Lung microvascular endothelial cell (primary cell): ENCODE measurements at regions not wholly inside any gene's neighbourhood (a gene's known extent, or its start where the extent isn't known, plus 50 kb on each side); places are given as distances from the start of the nearest gene placed in this dataset.

Experiments
- DNase-seq, 2 donors: peaks; one replicate each; pipeline versions ENCODE4 v3.0.0 to v3.0.0-alpha.2; 2010; ENCODE audit warnings: low read depth in 2 of 2

DNA sequence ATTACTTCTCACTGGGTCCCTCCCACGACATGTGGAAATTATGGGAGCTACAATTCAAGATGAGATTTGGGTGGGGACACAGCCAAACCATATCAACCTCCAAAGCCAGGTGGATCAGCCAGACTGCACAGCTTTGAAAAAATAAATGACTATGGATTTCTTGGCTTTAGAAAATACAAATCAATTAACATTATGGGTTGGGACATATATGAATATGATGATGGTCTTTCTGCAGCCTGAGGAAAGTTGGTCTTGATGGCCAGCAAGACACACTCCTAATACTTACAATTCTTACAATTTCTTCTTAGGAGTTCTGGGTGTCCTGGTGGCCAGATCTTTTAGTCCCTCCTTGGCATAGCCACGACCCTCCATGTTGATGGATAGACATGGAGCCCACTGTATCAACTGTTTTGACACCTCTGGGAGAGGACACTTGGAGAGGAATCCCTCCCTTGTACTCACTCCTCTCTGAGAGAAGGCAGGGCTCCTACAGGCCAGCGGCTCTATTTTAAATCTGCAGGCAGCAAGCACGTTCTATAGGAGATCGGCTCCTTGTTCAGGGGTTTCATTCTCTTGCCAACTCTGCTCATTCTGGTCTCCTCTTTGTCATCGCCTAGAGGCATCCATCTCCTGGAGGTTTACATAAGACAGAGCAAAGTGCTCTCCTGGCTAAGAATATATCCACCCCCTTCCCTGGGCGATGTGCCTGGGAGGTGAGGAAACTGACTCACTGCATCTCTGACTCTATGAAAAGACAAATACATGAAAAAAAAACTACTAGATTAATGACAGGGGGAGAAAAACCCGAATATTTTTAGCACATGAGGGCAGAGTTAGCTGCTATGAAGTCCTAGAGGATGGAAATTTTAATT lies 145.9 kb downstream of the CARTPT start:
- peak in 1 of 2 donors; percentile 58 for DNase-seq

- DNase-seq: no peak
These were observed 146.7 kb downstream of the CARTPT start for GRCh38 chr5:71865665-71866320.

GRCh38 chr5:71872311-71872864 lies 153.3 kb downstream of the CARTPT start:
- DNase-seq: peak in 1 of 2 donors; percentile 14

- no peak for DNase-seq
These were observed 154.1 kb downstream of the CARTPT start for GRCh38 chr5:71873191-71873591.

DNA sequence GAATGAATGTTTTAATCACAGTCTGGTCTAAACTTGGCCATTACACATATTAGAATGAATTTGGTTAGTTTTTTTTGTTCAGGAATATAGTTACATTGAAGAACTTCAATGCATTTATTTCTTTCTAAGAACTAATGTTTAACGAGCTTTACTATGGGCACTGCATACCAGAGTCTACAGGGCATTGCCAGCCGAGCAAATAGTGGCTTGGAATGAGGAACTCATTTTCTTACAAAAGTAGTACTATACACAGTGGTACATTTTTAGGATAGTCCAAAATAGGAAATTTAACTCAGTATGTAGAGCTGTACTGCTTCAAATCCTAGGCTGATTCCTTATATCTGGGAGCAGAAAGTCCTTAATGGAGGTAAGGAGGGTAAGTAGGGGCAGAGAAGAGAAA lies 155.4 kb downstream of the CARTPT start:
- DNase-seq: no peak

- no peak for DNase-seq
These were observed 158.4 kb downstream of the CARTPT start for GRCh38 chr5:71877511-71877910.

DNA sequence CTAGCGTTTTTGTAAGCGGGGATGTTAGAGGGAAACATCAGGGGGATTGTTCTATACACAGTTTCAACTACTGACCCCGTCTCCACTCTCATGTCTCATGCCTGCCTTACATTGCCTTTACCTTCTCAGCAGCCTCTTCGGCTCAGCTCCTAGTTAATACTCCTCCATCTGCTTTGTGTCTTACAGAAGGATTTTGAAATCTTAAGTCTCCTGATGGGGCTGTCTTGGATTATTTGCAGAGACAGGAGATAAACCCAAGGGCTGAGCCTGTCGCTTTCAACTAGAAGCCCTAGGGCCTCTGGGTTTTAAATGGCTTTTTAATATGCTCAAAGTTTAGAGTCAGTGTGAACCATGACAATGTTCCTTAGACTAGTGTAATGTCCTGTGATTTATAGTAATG lies 161.5 kb downstream of the CARTPT start:
- DNase-seq: no peak

DNA sequence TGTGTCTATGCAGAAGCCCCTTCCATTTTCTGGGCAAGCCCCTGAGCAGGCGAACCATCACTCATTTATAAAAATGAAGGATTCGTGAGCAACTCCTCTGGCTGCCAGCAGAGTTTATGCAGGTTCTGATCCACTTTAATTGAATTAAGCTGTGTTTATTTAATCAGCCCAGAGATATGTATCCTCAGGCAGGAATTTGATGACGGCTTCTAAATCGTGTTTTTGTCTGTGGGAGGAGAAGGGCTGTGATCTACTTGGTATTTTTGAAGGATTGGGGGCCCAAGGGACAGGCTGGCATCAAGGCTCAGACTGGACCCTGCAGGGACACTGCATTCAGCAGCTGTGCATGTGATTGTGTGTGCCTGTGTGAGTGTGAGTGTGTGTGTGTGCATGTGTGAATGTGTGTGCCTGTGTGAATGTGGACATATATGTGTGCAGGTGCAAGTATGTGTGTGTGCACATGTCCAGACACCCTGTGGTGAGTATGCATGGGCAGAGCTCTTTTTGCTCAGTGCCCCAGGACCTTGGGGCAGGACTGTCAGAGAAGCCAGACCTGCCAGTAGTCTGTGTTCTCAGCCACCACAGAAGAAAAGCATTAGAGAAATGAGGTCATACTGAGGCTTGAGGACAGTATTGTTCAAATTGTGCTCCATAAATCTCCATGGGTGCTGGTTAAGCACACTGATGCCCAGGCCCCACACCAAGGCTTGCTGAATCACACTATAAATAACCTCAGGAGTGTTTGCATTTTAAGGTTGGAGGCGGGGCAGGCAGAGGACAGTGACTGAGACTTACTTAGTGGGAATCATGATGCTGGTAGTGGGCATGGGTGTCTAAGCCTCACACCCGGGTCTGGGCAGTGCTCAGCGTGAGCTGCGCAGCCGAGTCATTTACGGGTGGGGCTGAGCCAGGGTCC lies 164.0 kb downstream of the CARTPT start:
- no peak for DNase-seq

DNA sequence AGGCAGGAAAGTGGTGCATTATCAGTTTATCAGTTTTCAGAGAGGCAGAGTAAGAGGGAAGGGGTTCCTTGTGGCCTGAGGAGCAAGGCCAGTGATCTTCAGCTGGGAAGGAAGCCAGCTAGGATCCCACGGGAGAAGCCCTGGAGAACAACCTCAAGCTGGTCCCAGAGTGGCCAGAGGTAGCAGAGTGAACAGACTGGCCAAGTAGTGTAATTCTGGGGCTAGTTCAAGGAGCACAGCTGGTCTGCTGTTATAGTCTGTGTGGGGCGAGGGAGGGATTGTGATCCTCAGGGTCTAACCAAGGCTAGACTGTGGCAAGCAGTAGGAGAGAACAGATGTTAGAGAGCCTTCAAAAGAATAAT lies 164.6 kb downstream of the CARTPT start:
- DNase-seq: no peak

DNA sequence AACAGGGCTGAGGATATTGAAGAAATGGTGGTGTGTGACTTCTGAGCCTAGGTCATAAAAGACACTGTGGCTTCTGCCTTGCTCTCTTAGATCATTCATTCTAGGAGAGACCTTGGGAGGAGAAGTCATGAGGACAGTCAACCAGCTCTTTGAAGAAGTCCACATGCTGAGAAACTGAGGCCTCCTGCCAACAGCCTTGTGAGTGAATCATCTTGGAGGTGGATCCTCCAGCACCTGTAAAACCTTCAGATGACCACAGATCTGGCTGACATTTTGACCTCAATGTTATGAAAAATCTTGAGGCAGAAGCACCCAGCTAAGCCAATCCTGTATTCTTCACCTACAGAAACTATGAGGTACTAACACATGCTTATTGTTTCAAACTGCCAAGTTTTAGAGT lies 165.9 kb downstream of the CARTPT start:
- DNase-seq: no peak

DNA sequence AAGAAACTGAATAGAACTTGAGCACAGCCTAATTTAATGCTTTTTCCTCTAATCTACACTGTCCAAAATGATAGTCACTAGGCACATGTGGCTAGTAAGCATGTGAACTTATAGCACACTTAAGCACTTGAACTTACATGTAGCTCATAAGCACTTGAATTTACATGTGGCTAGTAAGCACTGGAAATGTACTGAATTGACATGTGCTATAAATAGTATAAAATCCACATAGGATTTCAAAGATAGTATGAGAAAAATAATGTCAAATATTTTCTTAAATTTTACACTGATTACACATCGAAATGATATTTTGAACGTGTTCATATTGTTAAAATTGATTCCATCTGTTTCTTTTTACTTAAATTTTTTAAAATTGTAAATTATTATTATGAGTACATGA lies 167.3 kb downstream of the CARTPT start:
- DNase-seq: no peak

GRCh38 chr5:71887680-71888079 lies 168.6 kb downstream of the CARTPT start:
- DNase-seq: peak; percentile 74 to 87

DNA sequence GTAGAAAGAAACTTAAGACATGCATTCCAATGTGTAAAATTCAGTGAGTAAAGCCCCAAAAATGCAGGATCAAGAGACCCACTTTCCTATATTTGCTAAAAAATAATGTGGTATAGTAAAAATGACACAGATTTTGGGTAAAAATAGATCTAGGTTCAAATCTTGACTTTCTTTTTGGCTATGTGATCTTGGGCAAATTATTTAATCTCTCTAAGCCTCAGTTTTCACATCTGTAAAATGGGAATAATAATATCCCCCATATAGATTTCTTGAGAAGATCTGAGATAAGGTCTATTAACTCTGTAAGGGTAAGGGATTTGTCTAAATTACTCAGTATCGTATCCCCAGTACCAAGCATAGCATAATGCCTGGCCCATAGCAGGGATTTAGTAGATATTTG lies 172.3 kb downstream of the CARTPT start:
- no peak for DNase-seq

- peak; percentile 14 to 87 for DNase-seq
These were observed 172.8 kb downstream of the CARTPT start for GRCh38 chr5:71891856-71892255.

GRCh38 chr5:71892641-71893365 lies 173.7 kb downstream of the CARTPT start:
- DNase-seq: no peak

DNA sequence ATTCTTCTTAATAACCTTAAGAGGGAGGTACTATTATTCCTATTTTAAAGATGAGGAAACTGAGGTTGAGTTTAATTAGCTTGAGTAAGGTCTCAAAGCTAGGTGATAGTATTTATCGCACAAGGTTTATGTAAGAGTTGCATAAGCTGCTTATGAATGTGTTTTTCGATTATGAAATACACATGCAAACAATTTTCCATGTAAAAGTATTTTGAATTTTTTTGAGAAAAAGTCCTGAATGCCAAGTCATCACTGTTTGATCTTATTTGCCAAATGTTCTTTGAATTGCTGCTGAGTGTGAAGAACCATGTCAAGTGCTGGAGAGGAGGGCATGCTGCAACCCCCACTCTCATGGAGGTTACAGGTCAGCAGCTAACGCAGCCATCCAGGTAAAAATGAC lies 174.4 kb downstream of the CARTPT start:
- no peak for DNase-seq

GRCh38 chr5:71894091-71894490 lies 175.0 kb downstream of the CARTPT start:
- DNase-seq: no peak

- DNase-seq: no peak
These were observed 176.5 kb downstream of the CARTPT start for GRCh38 chr5:71895546-71895945.

DNA sequence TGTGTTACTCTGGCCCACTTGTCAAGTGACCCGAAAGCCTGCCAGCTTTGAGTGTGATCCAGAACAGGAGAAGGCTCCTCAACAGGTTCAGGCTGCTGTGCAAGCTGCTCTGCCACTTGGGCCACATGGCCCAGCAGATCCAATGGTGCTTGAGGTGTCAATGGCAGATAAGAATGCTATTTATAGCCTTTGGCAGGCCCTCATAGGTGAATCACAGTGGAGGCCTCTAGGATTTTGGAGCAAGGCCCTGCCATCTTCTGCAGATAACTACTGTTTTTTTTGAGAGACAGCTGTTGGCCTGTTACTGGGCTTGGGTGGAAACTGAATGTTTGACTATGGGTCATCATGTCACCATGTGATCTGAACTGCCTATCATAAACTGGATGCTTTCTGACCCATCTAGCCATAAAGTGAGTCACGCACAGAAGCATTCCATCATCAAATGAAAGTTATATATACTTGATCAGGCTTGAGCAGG lies 180.8 kb downstream of the CARTPT start:
- no peak for DNase-seq

- no peak for DNase-seq
These were observed 184.7 kb downstream of the CARTPT start for GRCh38 chr5:71903808-71904207.

DNA sequence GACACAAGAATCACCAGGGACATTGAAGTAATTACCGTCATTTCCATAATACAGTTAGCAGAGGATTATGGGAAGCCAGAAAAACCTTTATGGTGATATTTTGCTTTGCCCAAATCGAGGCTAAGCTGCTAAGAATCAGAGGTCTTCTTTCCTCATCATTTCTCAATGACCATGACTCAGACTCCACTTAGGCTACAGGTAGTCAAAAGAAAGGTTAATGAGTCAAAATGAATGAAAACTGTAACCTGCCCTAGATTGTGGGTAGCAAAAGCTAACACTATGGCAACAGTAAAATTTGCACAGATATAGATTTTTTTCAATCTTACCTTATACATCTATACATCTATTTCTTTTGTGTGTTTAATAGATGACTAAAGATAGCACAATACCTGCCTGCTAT lies 185.8 kb downstream of the CARTPT start:
- DNase-seq: no peak
